ENCODE measurements at regions not wholly inside any gene's neighbourhood (a gene's known extent, or its start where the extent isn't known, plus 50 kb on each side); places are given as distances from the start of the nearest gene placed in this dataset.
"Not testable (repeated sequence)": the region's sequence is repeated elsewhere in the genome, so short reads cannot be mapped to it uniquely, and the experiment has no call there.

DNA sequence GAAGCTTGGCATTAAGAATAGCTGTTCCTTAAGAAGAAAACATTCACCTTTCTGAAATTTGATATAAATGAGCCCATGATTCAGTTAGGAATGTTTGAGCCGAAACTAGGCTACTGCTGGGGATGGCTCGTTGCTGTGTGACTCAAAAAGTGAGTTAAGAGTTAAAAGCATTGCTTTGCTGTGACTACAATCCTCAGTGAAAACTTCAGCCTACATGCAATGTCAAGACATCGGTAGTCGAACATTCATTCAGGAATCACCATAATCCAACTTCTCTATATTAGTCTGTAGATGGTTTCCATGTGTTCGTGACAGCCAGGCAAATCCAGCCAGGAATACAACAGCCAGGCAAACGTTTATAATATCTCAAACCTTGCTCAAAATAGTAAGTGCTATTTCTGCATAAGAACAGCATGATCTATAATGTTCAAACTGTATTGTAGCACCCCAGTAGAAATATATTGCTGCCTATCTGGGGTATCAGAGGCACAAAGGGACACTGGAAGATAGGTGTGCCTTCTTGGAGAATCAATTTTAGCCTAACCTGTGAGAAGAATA is 1225.1 kb downstream of the CDH8 start:
- no peak for DNase-seq (ENCODE audit: low read depth in 2 of 2)

DNA sequence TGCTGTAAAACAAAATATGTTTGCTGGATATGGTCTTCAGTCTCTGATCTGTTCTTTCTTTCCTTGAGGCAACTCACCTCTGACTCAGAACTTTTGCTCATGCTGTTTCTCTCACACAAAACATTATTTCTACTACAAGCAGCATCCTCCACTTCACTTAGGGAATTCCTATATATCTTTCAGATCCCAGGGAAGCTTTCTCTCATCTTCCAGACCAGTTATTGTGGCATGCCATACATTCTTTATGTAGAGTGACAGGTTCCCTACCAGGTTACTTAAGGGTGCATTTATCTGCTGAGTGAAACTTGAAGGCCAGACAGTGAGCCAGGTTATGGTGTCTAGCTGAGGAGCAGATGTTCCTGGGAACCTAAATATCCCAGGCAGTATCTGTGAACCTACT is 1226.0 kb downstream of the CDH8 start:
- DNase-seq (ENCODE audit: low read depth in 2 of 2): no peak

GRCh38 chr16:60792437-60792836 is 1243.8 kb downstream of the CDH8 start:
- DNase-seq (ENCODE audit: low read depth in 2 of 2): no peak

DNA sequence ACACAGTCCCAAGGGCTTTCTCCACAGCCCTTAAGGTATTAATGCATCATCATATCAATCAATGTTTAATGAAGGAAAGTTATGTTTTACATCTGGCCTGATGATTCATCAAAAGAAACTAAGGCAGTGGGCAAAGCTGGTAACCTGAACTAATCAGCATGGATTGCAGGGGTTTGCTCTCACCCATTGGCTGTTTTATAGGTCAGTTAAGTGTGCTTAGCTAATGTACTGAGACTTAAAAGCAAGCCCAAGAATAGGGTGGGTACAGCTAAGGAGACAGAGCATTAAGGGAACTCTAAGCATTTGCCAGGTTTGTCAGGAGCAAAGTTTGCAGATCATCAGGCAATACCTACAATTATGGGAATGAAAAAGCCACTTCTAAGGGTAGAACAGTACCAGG is 1247.6 kb downstream of the CDH8 start:
- no peak for DNase-seq (ENCODE audit: low read depth in 2 of 2)

DNA sequence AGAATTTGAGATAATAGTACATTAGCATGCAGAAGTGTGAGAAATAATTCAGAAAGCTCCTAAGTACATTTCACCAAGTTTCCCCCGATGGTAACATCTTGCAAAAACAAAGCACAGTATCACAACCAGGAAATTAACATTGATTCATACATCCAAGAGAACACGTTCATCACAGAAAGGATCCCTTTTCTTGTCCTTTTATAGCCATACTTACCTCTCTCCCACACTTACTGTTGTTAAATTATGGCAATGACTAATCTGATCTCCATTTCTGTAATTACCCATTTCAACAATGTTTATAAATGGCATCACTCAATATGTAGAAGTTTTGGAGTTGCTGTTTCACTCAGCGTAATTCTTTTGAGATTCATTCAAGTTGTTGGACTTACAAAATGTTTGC is 1260.0 kb downstream of the CDH8 start:
- no peak for DNase-seq (ENCODE audit: low read depth in 2 of 2)

GRCh38 chr16:60771138-60771537 is 1265.1 kb downstream of the CDH8 start:
- no peak for DNase-seq (ENCODE audit: low read depth in 2 of 2)

- not testable (repeated sequence) for DNase-seq (ENCODE audit: low read depth in 2 of 2)
Observed at GRCh38 chr16:60770384-60770783, 1265.9 kb downstream of the CDH8 start.

GRCh38 chr16:60763869-60764268 is 1272.4 kb downstream of the CDH8 start:
- no peak for DNase-seq (ENCODE audit: low read depth in 2 of 2)

- no peak for DNase-seq (ENCODE audit: low read depth in 2 of 2)
Observed at GRCh38 chr16:60755907-60756306, 1280.3 kb downstream of the CDH8 start.

DNA sequence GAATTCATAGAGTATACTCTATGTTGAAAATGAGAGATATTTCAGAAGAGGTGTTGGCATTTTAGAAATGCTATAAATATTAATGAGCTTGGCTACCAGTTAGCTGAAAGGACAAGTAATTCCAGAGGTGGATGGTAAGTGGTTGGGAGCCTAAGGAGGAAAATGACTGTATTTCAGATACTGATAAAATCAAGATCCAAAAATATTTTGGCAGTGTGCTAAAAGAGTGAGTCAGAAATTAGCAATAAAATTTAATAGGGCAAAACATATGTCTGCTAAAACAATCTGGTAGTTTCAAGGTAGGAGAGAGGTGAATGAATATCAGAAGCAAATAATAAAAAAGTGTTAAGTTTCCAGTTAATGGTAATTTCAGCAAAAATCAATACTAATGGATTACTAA is 1287.9 kb downstream of the CDH8 start:
- no peak for DNase-seq (ENCODE audit: low read depth in 2 of 2)

- DNase-seq (ENCODE audit: low read depth in 2 of 2): no peak
Observed at GRCh38 chr16:60744198-60744597, 1292.0 kb downstream of the CDH8 start.

DNA sequence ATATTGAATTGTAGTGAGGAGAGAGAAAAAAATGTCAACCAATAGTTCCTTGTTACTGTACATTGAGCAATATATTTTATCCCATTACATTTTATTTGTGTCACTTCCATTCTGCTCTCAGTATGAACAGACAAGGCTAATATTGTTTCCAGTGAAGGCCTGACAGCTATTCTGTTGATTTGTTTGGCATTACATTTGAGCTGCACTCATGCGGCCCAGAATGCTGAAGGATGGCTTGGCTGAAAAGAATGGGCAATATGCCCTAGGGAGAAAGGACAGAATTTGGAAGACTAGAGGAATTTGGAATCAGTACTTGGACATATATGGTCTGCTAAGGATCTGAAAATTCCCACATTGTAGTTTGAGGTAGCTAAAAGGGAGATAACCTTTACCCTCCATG is 1294.4 kb downstream of the CDH8 start:
- no peak for DNase-seq (ENCODE audit: low read depth in 2 of 2)

DNA sequence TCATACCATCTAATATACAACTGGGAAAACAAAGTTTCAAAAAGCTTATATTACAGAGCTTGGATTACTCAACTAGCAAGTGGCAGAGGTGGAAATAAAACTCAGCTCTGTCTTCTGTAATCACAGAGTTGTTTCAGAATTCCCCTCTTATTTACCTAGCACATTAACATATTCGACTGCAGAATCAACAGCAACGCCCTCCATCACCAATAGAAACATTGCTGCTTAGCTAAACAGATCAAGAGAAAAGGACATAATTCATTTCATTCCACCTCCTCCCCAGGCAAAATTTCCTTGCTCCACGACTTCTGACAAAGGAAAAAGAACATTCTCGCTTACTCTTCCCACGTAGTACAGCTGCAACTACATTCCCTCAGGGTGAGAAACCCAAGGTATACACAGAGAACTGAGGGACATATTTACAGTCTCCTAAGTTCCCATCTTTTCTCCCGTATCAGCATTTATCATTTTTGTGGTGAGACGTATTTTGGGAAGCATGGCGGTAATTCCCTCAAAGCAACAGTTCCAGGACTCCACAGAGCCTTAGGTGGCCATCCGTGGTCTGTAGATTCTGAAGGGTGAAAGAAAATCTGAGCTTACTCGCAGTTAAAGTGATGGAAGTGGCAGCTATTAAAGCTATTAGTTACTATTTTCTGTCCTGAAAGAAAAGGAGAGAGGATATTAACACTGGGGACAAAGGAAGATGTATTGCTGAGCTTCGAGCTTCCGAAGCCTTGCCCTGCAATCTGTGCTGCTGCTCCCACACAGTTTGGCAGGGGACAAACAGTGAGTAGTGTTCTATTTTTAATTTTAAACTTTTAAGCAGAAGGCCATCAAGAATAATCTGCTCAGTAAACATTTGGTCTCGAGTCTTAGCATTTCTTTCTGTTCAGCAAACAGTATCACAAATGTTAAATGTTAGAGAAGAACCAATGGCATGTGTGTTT is 1296.2 kb downstream of the CDH8 start:
- DNase-seq (ENCODE audit: low read depth in 2 of 2): no peak

DNA sequence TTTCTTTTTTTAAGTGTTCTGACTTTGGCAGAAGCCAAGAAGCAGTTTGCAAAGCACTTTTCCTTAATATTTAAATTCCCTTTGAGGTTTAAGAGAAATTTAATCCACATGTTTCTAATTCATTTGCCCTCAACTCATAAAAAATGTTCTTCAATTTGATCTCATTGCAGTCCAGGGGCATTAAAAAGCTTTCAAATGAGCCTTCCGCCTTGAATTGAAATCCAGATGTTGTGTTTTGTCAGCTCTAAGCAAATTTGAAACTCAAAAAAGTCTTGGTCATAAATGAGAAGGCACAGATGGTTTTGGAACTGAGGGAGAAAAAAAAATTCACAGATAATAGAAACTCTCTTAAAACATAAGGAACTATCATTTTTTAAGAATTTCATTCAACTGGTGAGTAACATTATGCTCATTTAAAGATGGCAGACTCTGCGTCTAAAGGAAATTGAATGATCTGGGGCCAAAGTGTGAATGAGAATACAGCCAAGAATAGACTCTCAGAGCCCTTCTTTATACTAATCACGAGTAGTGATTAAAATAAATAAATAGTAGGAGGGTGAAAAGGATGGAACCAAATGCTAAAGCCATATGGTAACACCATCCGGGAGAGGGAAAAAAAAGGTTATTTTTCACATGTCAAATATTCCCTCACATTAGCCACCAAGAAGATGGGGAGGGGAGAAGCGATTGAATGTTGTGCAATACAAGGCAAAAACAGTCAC is 1304.7 kb downstream of the CDH8 start:
- DNase-seq (ENCODE audit: low read depth in 2 of 2): no peak

- DNase-seq (ENCODE audit: low read depth in 2 of 2): no peak
Observed at GRCh38 chr16:60729051-60729450, 1307.2 kb downstream of the CDH8 start.

DNA sequence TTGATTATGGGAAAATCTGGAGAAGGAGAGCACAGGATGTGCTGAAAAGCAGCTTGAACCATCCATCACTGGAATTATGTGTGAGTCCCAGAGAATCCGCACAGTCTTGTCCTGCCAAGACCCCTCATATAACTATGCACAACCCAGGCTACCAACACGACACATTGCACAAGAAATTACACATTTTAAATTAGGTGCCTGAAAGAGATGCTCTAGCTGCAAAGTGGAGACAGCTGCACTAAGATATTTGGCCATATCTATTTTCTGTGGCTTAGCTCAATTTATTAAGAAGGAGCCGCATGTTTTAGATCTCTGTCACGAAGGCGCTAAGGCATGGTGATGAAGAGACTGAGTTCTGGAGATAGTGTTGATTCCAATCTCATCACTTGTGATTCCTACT is 1308.4 kb downstream of the CDH8 start:
- DNase-seq (ENCODE audit: low read depth in 2 of 2): no peak

- no peak for DNase-seq (ENCODE audit: low read depth in 2 of 2)
Observed at GRCh38 chr16:60720060-60720459, 1316.2 kb downstream of the CDH8 start.

DNA sequence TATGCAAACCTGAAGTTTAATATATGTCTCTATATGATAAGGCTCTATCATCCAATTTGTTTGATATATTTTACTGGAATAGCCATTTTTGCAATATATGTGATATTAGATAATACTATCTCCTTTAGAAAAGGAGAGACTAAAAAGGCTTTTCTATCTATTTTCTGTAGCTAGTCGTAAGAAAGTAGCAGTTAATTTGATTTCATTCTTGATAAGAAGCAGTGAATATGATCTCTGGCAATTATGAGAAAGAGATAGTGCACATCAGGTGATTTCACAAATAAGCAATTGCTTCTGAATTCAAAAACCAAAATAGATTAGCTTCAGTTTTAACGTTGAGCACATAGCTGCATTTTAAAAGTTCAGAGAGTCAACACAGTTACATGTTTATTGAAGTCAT is 1318.4 kb downstream of the CDH8 start:
- no peak for DNase-seq (ENCODE audit: low read depth in 2 of 2)

- DNase-seq (ENCODE audit: low read depth in 2 of 2): no peak
Observed at GRCh38 chr16:60712144-60712543, 1324.1 kb downstream of the CDH8 start.

GRCh38 chr16:60704726-60705125 is 1331.5 kb downstream of the CDH8 start:
- DNase-seq (ENCODE audit: low read depth in 2 of 2): no peak

DNA sequence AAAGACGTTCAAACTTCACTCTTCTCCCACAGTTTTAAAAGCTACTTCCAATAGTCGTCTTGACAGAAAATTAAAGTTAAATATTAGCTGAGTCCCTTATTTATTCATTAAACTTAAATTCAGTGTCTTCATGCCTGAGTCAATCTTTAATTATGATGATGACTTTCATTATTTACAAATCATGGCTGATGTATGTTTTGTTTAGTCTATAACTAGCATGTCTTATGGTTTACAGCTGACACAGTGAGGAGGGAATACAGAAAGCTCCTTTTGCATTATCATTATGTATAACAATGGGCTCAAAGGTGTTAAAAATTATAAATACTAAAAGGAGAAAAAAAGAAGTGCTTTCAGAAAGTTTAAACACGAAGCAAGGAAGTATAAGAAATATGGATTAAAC is 1333.1 kb downstream of the CDH8 start:
- no peak for DNase-seq (ENCODE audit: low read depth in 2 of 2)

- DNase-seq (ENCODE audit: low read depth in 2 of 2): no peak
Observed at GRCh38 chr16:60686824-60687223, 1349.4 kb downstream of the CDH8 start.

GRCh38 chr16:60684002-60684401 is 1352.2 kb downstream of the CDH8 start:
- no peak for DNase-seq (ENCODE audit: low read depth in 2 of 2)
